Kidney epithelial cell (primary cell): ENCODE measurements at regions not wholly inside any gene's neighbourhood (a gene's known extent, or its start where the extent isn't known, plus 50 kb on each side); places are given as distances from the start of the nearest gene placed in this dataset.

Source experiments
- DNase-seq: peaks from one replicate; pipeline ENCODE4 v3.0.0-alpha.2; 2010; ENCODE audit warnings: low read depth
- H3K27me3 ChIP-seq: 2 replicates; pipeline ENCODE4 v1.6.0; 2011; ENCODE audit warnings: low read length; ENCODE audit not compliant: control insufficient read depth, insufficient read depth
- H3K36me3 ChIP-seq: 2 replicates; pipeline ENCODE4 v1.5.1; 2011; ENCODE audit warnings: low read length; ENCODE audit not compliant: control insufficient read depth, insufficient read depth
- H3K4me3 ChIP-seq: 2 replicates; pipeline ENCODE4 v1.5.1; 2011; ENCODE audit warnings: low read depth, mild to moderate bottlenecking, control low read depth, low read length
- CTCF ChIP-seq: IDR thresholded peaks from 2 replicates; pipeline ENCODE4 v1.5.1; 2011; ENCODE audit warnings: mild to moderate bottlenecking, moderate library complexity, low read length, control low read depth, inconsistent platforms; ENCODE audit not compliant: insufficient read depth, poor library complexity, severe bottlenecking

GRCh38 chr4:111540671-111541070 is 604.6 kb upstream of the FAM241A start:
- H3K4me3 ChIP-seq, result no peak overlapping the region
- H3K27me3 ChIP-seq, result no peaks in the 10 kb centered on the region
- no peaks in the 10 kb centered on the region for H3K36me3 ChIP-seq
- TF ChIP-seq CTCF, result no peak
- DNase-seq, result no peak

- Histone ChIP-seq H3K27me3 (no peaks in the 10 kb centered on the region), H3K4me3 (no peak overlapping the region), H3K36me3 (no peaks in the 10 kb centered on the region)
- no peak for TF ChIP-seq CTCF
- DNase-seq, result no peak
Observed at GRCh38 chr4:111542056-111542455, 603.2 kb upstream of the FAM241A start.

- Histone ChIP-seq H3K27me3 (no peaks in the 10 kb centered on the region), H3K36me3 (no peaks in the 10 kb centered on the region), H3K4me3 (no peak overlapping the region)
- no peak for TF ChIP-seq CTCF
- no peak for DNase-seq
Observed at GRCh38 chr4:111546881-111547280, 598.4 kb upstream of the FAM241A start.

- Histone ChIP-seq H3K4me3 (no peak overlapping the region), H3K27me3 (no peaks in the 10 kb centered on the region), H3K36me3 (no peaks in the 10 kb centered on the region)
- no peak for TF ChIP-seq CTCF
- no peak for DNase-seq
Observed at GRCh38 chr4:111556141-111556781, 589.0 kb upstream of the FAM241A start.

- DNase-seq, result no peak
- no peak overlapping the region for H3K4me3 ChIP-seq
- TF ChIP-seq CTCF, result no peak
- H3K27me3 ChIP-seq, result no peaks in the 10 kb centered on the region
- H3K36me3 ChIP-seq, result no peaks in the 10 kb centered on the region
Observed at GRCh38 chr4:111556851-111557250, 588.4 kb upstream of the FAM241A start.

- TF ChIP-seq CTCF, result no peak
- Histone ChIP-seq H3K4me3 (no peak overlapping the region), H3K36me3 (no peaks in the 10 kb centered on the region), H3K27me3 (no peaks in the 10 kb centered on the region)
- DNase-seq, result no peak
Observed at GRCh38 chr4:111562826-111563225, 582.4 kb upstream of the FAM241A start.
